ENCODE measurements at regions not wholly inside any gene's neighbourhood (a gene's known extent, or its start where the extent isn't known, plus 50 kb on each side); places are given as distances from the start of the nearest gene placed in this dataset.

GRCh38 chr4:11197631-11198341 is 230.9 kb downstream of the HS3ST1 start:
- no peak for DNase-seq (ENCODE audit: low read depth)
- no peak for TF ChIP-seq CTCF (IDR thresholded peaks at IDR 0.05; ENCODE audit: low read depth, low read length, missing control alignments)
- no peak overlapping the region for H3K4me3 ChIP-seq (ENCODE audit: low read depth, low read length)

- no peak for TF ChIP-seq CTCF (IDR thresholded peaks at IDR 0.05; ENCODE audit: low read depth, low read length, missing control alignments)
- no peak overlapping the region for H3K4me3 ChIP-seq (ENCODE audit: low read depth, low read length)
- DNase-seq (ENCODE audit: low read depth) = no peak
Observed at GRCh38 chr4:11196927-11197522, 231.7 kb downstream of the HS3ST1 start.

GRCh38 chr4:11194431-11194830 is 234.3 kb downstream of the HS3ST1 start:
- TF ChIP-seq CTCF (IDR thresholded peaks at IDR 0.05; ENCODE audit: low read depth, low read length, missing control alignments) = no peak
- no peak overlapping the region for H3K4me3 ChIP-seq (ENCODE audit: low read depth, low read length)
- DNase-seq (ENCODE audit: low read depth) = no peak

DNA sequence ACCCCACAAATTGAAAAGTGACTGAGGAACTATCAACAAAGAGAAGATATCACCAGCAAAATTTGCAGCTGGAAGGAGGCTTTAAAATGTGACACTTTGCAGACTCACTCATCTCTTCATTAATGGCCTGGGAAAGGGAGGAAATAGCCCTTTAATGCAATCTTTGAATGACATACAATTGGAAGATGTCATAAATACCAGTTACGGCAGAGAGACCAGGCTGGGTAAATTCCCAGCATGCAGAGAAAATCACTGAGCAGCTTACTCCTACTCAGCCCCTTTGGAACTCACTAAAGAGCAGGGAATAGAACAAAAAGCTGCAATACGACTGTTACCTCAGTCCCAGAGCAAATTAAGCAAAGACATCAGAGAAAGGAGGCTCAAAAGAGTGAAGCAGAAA is 238.9 kb downstream of the HS3ST1 start:
- TF ChIP-seq CTCF (IDR thresholded peaks at IDR 0.05; ENCODE audit: low read depth, low read length, missing control alignments) = no peak
- H3K4me3 ChIP-seq (ENCODE audit: low read depth, low read length) = no peak overlapping the region
- no peak for DNase-seq (ENCODE audit: low read depth)

GRCh38 chr4:11183356-11183740 is 245.3 kb downstream of the HS3ST1 start:
- no peak for DNase-seq (ENCODE audit: low read depth)
- TF ChIP-seq CTCF (IDR thresholded peaks at IDR 0.05; ENCODE audit: low read depth, low read length, missing control alignments) = no peak
- H3K4me3 ChIP-seq (ENCODE audit: low read depth, low read length) = no peak overlapping the region

DNA sequence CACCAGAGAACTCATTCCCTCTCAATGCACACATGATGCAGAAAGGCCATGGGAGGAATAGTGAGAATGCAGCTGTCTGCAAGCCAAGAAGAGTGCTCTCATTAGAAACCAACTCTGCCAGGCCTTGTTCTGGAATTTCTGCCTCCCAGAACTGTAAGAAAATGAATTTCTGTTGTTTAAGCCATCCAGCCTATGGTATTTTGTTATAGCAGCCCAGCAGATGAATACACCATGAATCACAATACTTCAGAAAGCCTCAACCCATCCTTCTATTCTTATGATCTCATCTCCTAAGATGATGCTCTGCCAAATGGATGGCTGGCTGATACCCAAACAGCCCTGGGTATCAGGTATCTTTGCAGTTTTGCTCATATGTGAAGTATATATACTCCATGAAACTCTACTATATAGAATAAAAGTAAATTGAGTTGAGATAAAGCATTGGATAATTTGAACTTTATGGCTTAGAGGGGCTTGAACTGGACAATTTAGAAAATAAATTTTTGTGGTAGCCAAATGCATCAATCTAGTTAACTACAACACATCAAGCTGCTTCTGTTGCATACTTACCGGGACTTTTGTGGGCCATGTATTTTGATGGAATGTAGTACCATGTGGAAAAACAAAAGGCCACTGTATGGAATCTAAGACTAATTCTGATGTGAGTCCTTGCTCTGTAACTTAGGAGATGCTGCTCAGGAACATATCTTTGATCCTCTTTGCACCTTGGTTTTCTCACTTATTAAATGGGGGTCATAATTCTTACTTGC is 245.9 kb downstream of the HS3ST1 start:
- no peak overlapping the region for H3K4me3 ChIP-seq (ENCODE audit: low read depth, low read length)
- TF ChIP-seq CTCF (IDR thresholded peaks at IDR 0.05; ENCODE audit: low read depth, low read length, missing control alignments) = no peak
- no peak for DNase-seq (ENCODE audit: low read depth)
